ENCODE measurements at regions not wholly inside any gene's neighbourhood (a gene's known extent, or its start where the extent isn't known, plus 50 kb on each side); places are given as distances from the start of the nearest gene placed in this dataset.
"Not testable (repeated sequence)": the region's sequence is repeated elsewhere in the genome, so short reads cannot be mapped to it uniquely, and the experiment has no call there.

GRCh38 chr15:98549741-98550140 is 98.6 kb upstream of the IGF1R start:
- no peak overlapping the region for H3K4me2 ChIP-seq (ENCODE audit: low read length)
- H4K20me1 ChIP-seq (ENCODE audit: insufficient read depth, low read length) = no peaks in the 10 kb centered on the region
- H3K79me2 ChIP-seq (ENCODE audit: low read length) = no peaks in the 10 kb centered on the region
- no peak overlapping the region for H3K27ac ChIP-seq (ENCODE audit: low read length)
- peaks cover 9% of the 10 kb centered on the region for H3K27me3 ChIP-seq (ENCODE audit: low read depth, low read length)
- H3K9me3 ChIP-seq (ENCODE audit: insufficient read depth, low read length) = no peaks in the 10 kb centered on the region
- no peaks in the 10 kb centered on the region for H3K4me1 ChIP-seq (ENCODE audit: low read length)
- H3K4me3 ChIP-seq (ENCODE audit: low read length) = no peak overlapping the region
- TF ChIP-seq, protein P1, sequence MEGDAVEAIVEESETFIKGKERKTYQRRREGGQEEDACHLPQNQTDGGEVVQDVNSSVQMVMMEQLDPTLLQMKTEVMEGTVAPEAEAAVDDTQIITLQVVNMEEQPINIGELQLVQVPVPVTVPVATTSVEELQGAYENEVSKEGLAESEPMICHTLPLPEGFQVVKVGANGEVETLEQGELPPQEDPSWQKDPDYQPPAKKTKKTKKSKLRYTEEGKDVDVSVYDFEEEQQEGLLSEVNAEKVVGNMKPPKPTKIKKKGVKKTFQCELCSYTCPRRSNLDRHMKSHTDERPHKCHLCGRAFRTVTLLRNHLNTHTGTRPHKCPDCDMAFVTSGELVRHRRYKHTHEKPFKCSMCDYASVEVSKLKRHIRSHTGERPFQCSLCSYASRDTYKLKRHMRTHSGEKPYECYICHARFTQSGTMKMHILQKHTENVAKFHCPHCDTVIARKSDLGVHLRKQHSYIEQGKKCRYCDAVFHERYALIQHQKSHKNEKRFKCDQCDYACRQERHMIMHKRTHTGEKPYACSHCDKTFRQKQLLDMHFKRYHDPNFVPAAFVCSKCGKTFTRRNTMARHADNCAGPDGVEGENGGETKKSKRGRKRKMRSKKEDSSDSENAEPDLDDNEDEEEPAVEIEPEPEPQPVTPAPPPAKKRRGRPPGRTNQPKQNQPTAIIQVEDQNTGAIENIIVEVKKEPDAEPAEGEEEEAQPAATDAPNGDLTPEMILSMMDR (IDR thresholded peaks at IDR 0.05; ENCODE audit: low read depth, low read length) = no peak
- no peak for TF ChIP-seq EZH2phosphoT487 (IDR thresholded peaks at IDR 0.05; ENCODE audit: low read depth)
- no peak overlapping the region for H2AFZ ChIP-seq (ENCODE audit: low read depth, low read length)
- H3K9ac ChIP-seq (ENCODE audit: low read length) = no peak overlapping the region
- no peaks in the 10 kb centered on the region for H3K36me3 ChIP-seq (replicated peaks; ENCODE audit: low read depth, low read length)

GRCh38 chr15:98550363-98550762 is 98.0 kb upstream of the IGF1R start:
- H3K4me1 ChIP-seq (ENCODE audit: low read length); H4K20me1 ChIP-seq (ENCODE audit: insufficient read depth, low read length); H3K36me3 ChIP-seq (replicated peaks; ENCODE audit: low read depth, low read length); H2AFZ ChIP-seq (ENCODE audit: low read depth, low read length); H3K4me2 ChIP-seq (ENCODE audit: low read length); H3K27ac ChIP-seq (ENCODE audit: low read length); H3K4me3 ChIP-seq (ENCODE audit: low read length); H3K9me3 ChIP-seq (ENCODE audit: insufficient read depth, low read length); H3K79me2 ChIP-seq (ENCODE audit: low read length); H3K9ac ChIP-seq (ENCODE audit: low read length): not testable (repeated sequence)
- peaks cover 14% of the 10 kb centered on the region for H3K27me3 ChIP-seq (ENCODE audit: low read depth, low read length)

- Histone ChIP-seq H4K20me1 (ENCODE audit: insufficient read depth, low read length) (no peaks in the 10 kb centered on the region), H2AFZ (ENCODE audit: low read depth, low read length) (no peak overlapping the region), H3K4me1 (ENCODE audit: low read length) (no peaks in the 10 kb centered on the region), H3K9ac (ENCODE audit: low read length) (no peak overlapping the region), H3K79me2 (ENCODE audit: low read length) (no peaks in the 10 kb centered on the region), H3K27ac (ENCODE audit: low read length) (no peak overlapping the region), H3K9me3 (ENCODE audit: insufficient read depth, low read length) (no peaks in the 10 kb centered on the region), H3K27me3 (ENCODE audit: low read depth, low read length) (peaks cover 19% of the 10 kb centered on the region), H3K4me2 (ENCODE audit: low read length) (no peak overlapping the region), H3K4me3 (ENCODE audit: low read length) (no peak overlapping the region), H3K36me3 (replicated peaks; ENCODE audit: low read depth, low read length) (no peaks in the 10 kb centered on the region)
- TF ChIP-seq EZH2phosphoT487 (IDR thresholded peaks at IDR 0.05; ENCODE audit: low read depth) = no peak
- TF ChIP-seq, protein P1 (IDR thresholded peaks at IDR 0.05; ENCODE audit: low read depth, low read length) = no peak
These were observed 96.3 kb upstream of the IGF1R start for GRCh38 chr15:98551936-98552562.

DNA sequence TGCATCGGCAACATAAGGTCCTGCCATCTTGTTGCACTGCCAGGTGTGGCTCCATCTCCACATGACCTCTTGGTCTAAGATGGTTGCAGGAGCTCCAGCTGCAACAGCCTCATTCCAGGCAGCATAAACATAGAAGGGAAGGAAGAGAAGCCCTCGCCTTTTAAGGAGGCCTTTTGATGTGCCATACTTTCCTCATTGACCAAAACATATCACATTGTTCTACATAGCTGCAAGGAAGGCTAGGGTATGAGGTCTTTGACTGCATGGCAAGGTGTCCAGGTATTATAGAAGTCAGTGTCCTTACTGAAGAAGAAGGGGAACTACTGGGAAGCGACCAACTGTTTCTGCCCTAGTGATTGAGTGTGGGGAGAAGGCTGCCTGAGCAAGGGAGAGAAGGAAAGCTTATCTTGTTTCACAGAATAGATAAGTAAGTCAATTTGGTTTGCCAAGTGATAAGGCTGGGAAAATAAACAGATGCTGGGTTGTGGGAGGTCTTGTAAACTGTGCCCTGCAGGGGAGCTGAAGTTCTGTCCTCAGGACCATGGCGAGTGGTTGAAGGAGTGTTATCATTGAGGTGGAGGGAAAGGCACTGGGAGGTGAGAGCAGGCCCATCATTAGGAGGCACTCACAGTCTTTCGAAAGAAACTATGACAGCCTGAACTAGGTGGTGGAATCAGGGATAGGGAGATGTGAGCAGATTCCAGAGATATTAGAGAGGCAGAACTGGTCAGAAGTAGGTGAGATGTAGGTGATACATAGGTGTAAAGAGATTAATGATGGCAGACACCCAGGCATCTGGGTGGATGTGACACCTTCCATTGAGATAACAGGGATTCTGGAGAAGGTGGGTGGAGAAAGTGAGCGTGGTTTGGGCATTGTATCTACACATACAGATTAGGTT is 93.8 kb upstream of the IGF1R start:
- no peak overlapping the region for H3K4me2 ChIP-seq (ENCODE audit: low read length)
- H2AFZ ChIP-seq (ENCODE audit: low read depth, low read length) = no peak overlapping the region
- no peaks in the 10 kb centered on the region for H3K36me3 ChIP-seq (replicated peaks; ENCODE audit: low read depth, low read length)
- peaks cover 15% of the 10 kb centered on the region for H3K27me3 ChIP-seq (ENCODE audit: low read depth, low read length)
- H3K79me2 ChIP-seq (ENCODE audit: low read length) = no peaks in the 10 kb centered on the region
- no peak overlapping the region for H3K9ac ChIP-seq (ENCODE audit: low read length)
- H3K9me3 ChIP-seq (ENCODE audit: insufficient read depth, low read length) = no peaks in the 10 kb centered on the region
- no peak overlapping the region for H3K4me3 ChIP-seq (ENCODE audit: low read length)
- no peaks in the 10 kb centered on the region for H4K20me1 ChIP-seq (ENCODE audit: insufficient read depth, low read length)
- H3K27ac ChIP-seq (ENCODE audit: low read length) = no peak overlapping the region
- no peak for TF ChIP-seq EZH2phosphoT487 (IDR thresholded peaks at IDR 0.05; ENCODE audit: low read depth)
- TF ChIP-seq, protein P1 (IDR thresholded peaks at IDR 0.05; ENCODE audit: low read depth, low read length) = no peak
- H3K4me1 ChIP-seq (ENCODE audit: low read length) = no peaks in the 10 kb centered on the region

All from OCI-LY3 (cell line).